ENCODE measurements at regions not wholly inside any gene's neighbourhood (a gene's known extent, or its start where the extent isn't known, plus 50 kb on each side); places are given as distances from the start of the nearest gene placed in this dataset.

DNA sequence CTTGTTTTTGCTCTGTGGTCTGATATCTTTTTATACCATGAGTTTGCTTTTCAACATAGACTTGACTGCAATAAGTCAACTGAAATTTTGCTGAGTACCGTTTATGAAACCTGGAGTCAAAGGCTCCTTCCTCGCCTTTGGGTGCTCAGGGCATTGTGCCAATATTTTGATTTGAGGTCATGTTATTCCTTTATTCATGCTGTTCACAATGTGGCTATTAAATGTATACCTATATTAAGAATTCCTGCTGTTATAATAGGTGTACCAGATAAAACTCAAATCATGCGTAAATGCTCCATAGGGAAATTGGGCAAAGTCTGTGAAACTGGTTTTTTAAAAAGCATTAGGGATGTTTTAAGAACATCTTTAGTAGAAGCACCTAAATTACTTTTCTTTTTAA lies 334.0 kb upstream of the NUDT12 start:
- 66 to 86% methylated on average over 3 of the region's 3 CpGs for WGBS, 2 donors
- H3K4me3 ChIP-seq: no peak overlapping the region
- DNase-seq: no peak
- H3K4me1 ChIP-seq: no peaks in the 10 kb centered on the region
- no peaks in the 10 kb centered on the region for H3K36me3 ChIP-seq
- no peaks in the 10 kb centered on the region for H3K9me3 ChIP-seq
- intact Hi-C loops (cut with DNase I): no loop called here
- no peak overlapping the region for H3K27ac ChIP-seq
- no peak for TF ChIP-seq EP300 (IDR thresholded peaks at IDR 0.05)
- no peak for TF ChIP-seq POLR2A (IDR thresholded peaks at IDR 0.05)
- TF ChIP-seq, protein P1, sequence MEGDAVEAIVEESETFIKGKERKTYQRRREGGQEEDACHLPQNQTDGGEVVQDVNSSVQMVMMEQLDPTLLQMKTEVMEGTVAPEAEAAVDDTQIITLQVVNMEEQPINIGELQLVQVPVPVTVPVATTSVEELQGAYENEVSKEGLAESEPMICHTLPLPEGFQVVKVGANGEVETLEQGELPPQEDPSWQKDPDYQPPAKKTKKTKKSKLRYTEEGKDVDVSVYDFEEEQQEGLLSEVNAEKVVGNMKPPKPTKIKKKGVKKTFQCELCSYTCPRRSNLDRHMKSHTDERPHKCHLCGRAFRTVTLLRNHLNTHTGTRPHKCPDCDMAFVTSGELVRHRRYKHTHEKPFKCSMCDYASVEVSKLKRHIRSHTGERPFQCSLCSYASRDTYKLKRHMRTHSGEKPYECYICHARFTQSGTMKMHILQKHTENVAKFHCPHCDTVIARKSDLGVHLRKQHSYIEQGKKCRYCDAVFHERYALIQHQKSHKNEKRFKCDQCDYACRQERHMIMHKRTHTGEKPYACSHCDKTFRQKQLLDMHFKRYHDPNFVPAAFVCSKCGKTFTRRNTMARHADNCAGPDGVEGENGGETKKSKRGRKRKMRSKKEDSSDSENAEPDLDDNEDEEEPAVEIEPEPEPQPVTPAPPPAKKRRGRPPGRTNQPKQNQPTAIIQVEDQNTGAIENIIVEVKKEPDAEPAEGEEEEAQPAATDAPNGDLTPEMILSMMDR (IDR thresholded peaks at IDR 0.05): no peak
- no peak for TF ChIP-seq POLR2AphosphoS5 (IDR thresholded peaks at IDR 0.05)
- no peaks in the 10 kb centered on the region for H3K27me3 ChIP-seq

DNA sequence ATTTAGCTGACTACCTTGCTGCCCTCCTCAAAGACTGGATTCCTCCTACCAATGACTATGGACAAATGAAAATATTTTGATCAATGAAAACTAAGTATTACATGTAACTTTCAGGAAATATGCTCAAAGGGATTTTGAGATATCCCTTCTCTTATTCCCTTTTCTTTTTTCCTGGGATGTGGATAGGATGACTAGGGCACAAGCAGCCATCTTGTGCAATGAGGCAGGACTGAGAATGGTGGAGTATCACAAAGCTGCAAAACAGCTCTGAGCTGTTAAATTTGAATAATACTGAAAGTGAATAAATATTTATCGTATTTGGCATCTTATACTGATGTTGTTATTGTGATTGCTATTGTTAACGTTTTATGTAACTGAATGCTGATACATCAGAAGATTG lies 333.1 kb upstream of the NUDT12 start:
- Histone ChIP-seq H3K4me1 (no peaks in the 10 kb centered on the region), H3K9me3 (no peaks in the 10 kb centered on the region), H3K36me3 (no peaks in the 10 kb centered on the region), H3K27me3 (no peaks in the 10 kb centered on the region), H3K4me3 (no peak overlapping the region), H3K27ac (no peak overlapping the region)
- 85 to 88% methylated on average over 2 of the region's 2 CpGs for WGBS, 2 donors
- intact Hi-C loops (cut with DNase I): no loop called here
- TF ChIP-seq POLR2AphosphoS5 (IDR thresholded peaks at IDR 0.05) (no peak), EP300 (IDR thresholded peaks at IDR 0.05) (no peak), POLR2A (IDR thresholded peaks at IDR 0.05) (no peak)
- TF ChIP-seq, protein P1 (IDR thresholded peaks at IDR 0.05): no peak
- DNase-seq: no peak

- TF ChIP-seq, protein P1 (IDR thresholded peaks at IDR 0.05): no peak
- TF ChIP-seq EP300 (IDR thresholded peaks at IDR 0.05) (no peak), POLR2AphosphoS5 (IDR thresholded peaks at IDR 0.05) (no peak), POLR2A (IDR thresholded peaks at IDR 0.05) (no peak)
- no peak overlapping the region for H3K4me3 ChIP-seq
- no peaks in the 10 kb centered on the region for H3K4me1 ChIP-seq
- H3K36me3 ChIP-seq: no peaks in the 10 kb centered on the region
- no peak for DNase-seq
- intact Hi-C loops (cut with DNase I): no loop called here
- H3K27ac ChIP-seq: no peak overlapping the region
- no peaks in the 10 kb centered on the region for H3K27me3 ChIP-seq
- no peaks in the 10 kb centered on the region for H3K9me3 ChIP-seq
Observed at GRCh38 chr5:103894882-103895281, 332.3 kb upstream of the NUDT12 start.

DNA sequence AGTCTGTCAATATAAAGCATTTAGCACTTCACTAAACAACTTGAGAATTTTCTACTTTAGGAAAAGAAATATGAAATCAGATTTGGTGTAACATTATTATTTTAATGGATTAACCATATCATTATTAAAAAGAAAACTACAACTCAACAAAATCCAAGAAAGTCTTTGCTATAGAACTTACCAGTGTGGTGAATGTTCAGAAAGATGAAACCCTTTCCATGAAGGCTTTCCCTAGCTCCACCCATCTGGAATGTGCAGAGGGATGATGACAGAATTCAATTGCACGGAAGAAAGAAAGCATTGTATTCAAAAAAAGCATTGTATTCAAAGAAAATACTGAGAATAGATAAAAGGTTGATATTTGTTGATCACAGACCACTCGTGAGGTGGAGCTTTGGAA lies 328.6 kb upstream of the NUDT12 start:
- no peaks in the 10 kb centered on the region for H3K4me1 ChIP-seq
- no peaks in the 10 kb centered on the region for H3K9me3 ChIP-seq
- H3K27ac ChIP-seq: no peak overlapping the region
- H3K27me3 ChIP-seq: no peaks in the 10 kb centered on the region
- DNase-seq: no peak
- intact Hi-C loops (cut with DNase I): no loop called here
- TF ChIP-seq EP300 (IDR thresholded peaks at IDR 0.05) (no peak), POLR2A (IDR thresholded peaks at IDR 0.05) (no peak), POLR2AphosphoS5 (IDR thresholded peaks at IDR 0.05) (no peak)
- TF ChIP-seq, protein P1 (IDR thresholded peaks at IDR 0.05): no peak
- WGBS, 2 donors: 19 to 64% methylated on average over 2 of the region's 2 CpGs
- no peak overlapping the region for H3K4me3 ChIP-seq
- H3K36me3 ChIP-seq: no peaks in the 10 kb centered on the region

DNA sequence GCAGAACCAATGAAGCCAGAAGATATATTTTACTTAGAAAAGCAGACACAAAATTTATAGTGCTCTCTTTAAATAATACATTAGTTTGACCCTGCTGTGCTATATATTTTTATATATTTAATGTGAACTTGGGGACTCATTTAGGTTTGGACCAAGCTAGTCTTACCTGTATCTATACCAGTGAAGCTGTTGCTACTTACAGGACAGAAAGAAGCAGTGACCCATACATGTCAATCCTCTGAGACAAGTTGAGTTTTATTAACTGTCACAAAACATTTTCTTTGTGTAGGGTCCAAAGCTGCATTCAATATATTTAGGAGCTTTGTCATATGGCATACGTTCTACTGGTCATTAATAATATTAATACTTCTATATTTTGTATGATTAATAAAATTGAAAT lies 327.7 kb upstream of the NUDT12 start:
- TF ChIP-seq, protein P1 (IDR thresholded peaks at IDR 0.05): no peak
- TF ChIP-seq POLR2A (IDR thresholded peaks at IDR 0.05): no peak
- TF ChIP-seq POLR2AphosphoS5 (IDR thresholded peaks at IDR 0.05): no peak
- TF ChIP-seq EP300 (IDR thresholded peaks at IDR 0.05): no peak
- 62 to 86% methylated on average over 1 of the region's 1 CpG for WGBS, 2 donors

More for the DNA sequence above, 327.7 kb upstream of the NUDT12 start:
- no peak for DNase-seq
- Histone ChIP-seq H3K27ac (no peak overlapping the region), H3K27me3 (no peaks in the 10 kb centered on the region), H3K4me3 (no peak overlapping the region), H3K36me3 (no peaks in the 10 kb centered on the region), H3K4me1 (no peaks in the 10 kb centered on the region), H3K9me3 (no peaks in the 10 kb centered on the region)
- intact Hi-C loops (cut with DNase I): no loop called here

Data from sigmoid colon (tissue), 6 donors.